Esophagus muscularis mucosa (tissue), 4 donors: ENCODE measurements at regions not wholly inside any gene's neighbourhood (a gene's known extent, or its start where the extent isn't known, plus 50 kb on each side); places are given as distances from the start of the nearest gene placed in this dataset.

Experiments used
- DNase-seq: peaks from one replicate; pipeline ENCODE4 v3.0.0-alpha.2; 2017; ENCODE audit errors: extremely low spot score
- H3K27ac ChIP-seq, 4 donors: fragments of 200-600 bp; sonication (generic); replicated peaks in 1 of 4; 1 replicate in 3 of 4; 2 replicates in 1 of 4; pipeline ENCODE4 v1.5.1; 2016 to 2019; ENCODE audit warnings: mild to moderate bottlenecking in 1 of 4
- H3K27me3 ChIP-seq, 4 donors: fragments of 200-600 bp; sonication (generic); one replicate each; pipeline versions ENCODE4 v1.5.1 to v1.6.0; 2016 to 2019
- H3K36me3 ChIP-seq, 4 donors: fragments of 200-600 bp; sonication (generic); one replicate each; pipeline ENCODE4 v1.5.1; 2016 to 2019
- H3K4me1 ChIP-seq, 4 donors: fragments of 200-600 bp; sonication (generic); one replicate each; pipeline ENCODE4 v1.5.1; 2016 to 2019
- H3K4me3 ChIP-seq, 4 donors: fragments of 200-600 bp; sonication (generic); 1 replicate in 2 of 4; 2 replicates in 2 of 4; pipeline ENCODE4 v1.5.1; 2016 to 2019; ENCODE audit warnings: mild to moderate bottlenecking in 4 of 4, moderate library complexity in 1 of 4
- H3K9me3 ChIP-seq, 4 donors: fragments of 200-600 bp; sonication (generic); 1 replicate in 3 of 4; 2 replicates in 1 of 4; pipeline ENCODE4 v1.5.1; 2016 to 2019
- CTCF ChIP-seq, 3 experiments: fragments of 200-600 bp in 2 of 3; fragments of 450-650 bp in 1 of 3; sonication (generic) in 2 of 3; IDR thresholded peaks; one replicate each; pipeline ENCODE4 v1.5.1; 2017 to 2019; ENCODE audit warnings: antibody characterized with exemption in 3 of 3, mild to moderate bottlenecking in 2 of 3, moderate library complexity in 1 of 3
- EP300 ChIP-seq: sonication (generic); formaldehyde crosslinking; IDR thresholded peaks from one replicate; pipeline ENCODE4 v1.6.1; 2017; ENCODE audit warnings: antibody characterized with exemption
- POLR2A ChIP-seq: fragments of 450-650 bp; IDR thresholded peaks from one replicate; pipeline ENCODE4 v1.6.1; 2017; ENCODE audit warnings: antibody characterized with exemption, moderate library complexity, mild to moderate bottlenecking, low read depth
- POLR2AphosphoS5 ChIP-seq, 2 donors: sonication (generic); formaldehyde crosslinking; IDR thresholded peaks; one replicate each; pipeline ENCODE4 v1.6.1; 2017; ENCODE audit warnings: antibody characterized with exemption in 2 of 2
- WGBS: methylation state at CpG from one replicate; pipeline ENCODE4 v1.1.5; 2018; 5-methylcytosine and 5-hydroxymethylcytosine counted together
- intact Hi-C: fragments of 100-400 bp; cut with DNase I; formaldehyde crosslinking; loops from one replicate; pipeline ENCODE4 v1.15.1; 2023

DNA sequence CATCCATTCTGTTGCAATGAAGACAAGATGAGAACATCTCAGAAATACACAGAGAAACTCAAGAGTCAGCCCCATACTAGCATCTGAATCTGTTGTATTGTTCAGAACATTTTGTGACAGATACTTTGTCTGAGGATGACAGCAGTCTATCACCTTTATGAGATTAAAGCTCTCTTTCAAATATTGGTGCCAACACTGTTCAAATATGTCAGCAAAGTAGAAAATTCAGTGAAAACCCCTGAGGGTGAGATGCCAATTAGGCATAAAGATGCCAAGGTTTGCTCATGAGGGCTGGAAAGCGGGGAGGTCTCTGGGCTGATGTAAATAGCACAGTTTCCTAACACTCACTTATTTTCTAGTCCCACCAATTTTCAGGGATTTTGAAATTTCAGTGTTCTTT lies 1054.2 kb upstream of the CRIM1 start:
- TF ChIP-seq EP300 (no peak), POLR2AphosphoS5 (IDR thresholded peaks at IDR 0.05) (no peak), CTCF (IDR thresholded peaks at IDR 0.05) (no peak), POLR2A (no peak)
- intact Hi-C loops, result no loop called here
- no peaks in the 10 kb centered on the region for H3K27me3 ChIP-seq
- no peak overlapping the region for H3K4me3 ChIP-seq
- 90% methylated on average over 1 of the region's 1 CpG for WGBS
- H3K9me3 ChIP-seq, result no peaks in the 10 kb centered on the region
- peaks cover 0 to 5% (median 2%) of the 10 kb centered on the region in 4 donors for H3K4me1 ChIP-seq
- H3K27ac ChIP-seq, result no peak overlapping the region
- no peaks in the 10 kb centered on the region for H3K36me3 ChIP-seq
- no peak for DNase-seq

DNA sequence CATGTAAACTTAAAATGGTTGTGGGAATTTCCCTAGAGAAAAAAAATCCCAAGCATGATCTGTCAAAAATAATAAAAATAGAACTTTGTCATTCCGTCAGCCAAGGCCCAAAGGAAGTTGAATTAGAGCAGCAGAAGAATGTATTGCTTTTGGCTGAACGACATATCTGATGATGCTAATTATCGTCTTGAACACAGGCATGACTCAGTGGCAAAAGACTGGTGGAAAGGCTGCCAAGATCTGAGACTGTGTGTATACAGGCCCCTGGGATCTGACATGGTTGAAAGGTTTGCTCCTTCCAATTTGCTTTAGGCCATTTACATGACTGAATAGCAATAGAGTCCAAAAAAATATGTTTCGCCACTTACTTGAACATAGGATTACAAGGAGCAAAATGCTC lies 1057.1 kb upstream of the CRIM1 start:
- Histone ChIP-seq H3K36me3 (no peaks in the 10 kb centered on the region), H3K9me3 (no peaks in the 10 kb centered on the region), H3K27ac (no peak overlapping the region), H3K4me3 (no peak overlapping the region), H3K27me3 (no peaks in the 10 kb centered on the region), H3K4me1 (peaks cover 0 to 4% (median 0%) of the 10 kb centered on the region in 4 donors)
- intact Hi-C loops, result no loop called here
- WGBS, result 14% methylated on average over 4 of the region's 4 CpGs
- no peak for DNase-seq
- no peak for TF ChIP-seq POLR2A
- TF ChIP-seq CTCF (IDR thresholded peaks at IDR 0.05), result no peak
- no peak for TF ChIP-seq POLR2AphosphoS5 (IDR thresholded peaks at IDR 0.05)
- no peak for TF ChIP-seq EP300

DNA sequence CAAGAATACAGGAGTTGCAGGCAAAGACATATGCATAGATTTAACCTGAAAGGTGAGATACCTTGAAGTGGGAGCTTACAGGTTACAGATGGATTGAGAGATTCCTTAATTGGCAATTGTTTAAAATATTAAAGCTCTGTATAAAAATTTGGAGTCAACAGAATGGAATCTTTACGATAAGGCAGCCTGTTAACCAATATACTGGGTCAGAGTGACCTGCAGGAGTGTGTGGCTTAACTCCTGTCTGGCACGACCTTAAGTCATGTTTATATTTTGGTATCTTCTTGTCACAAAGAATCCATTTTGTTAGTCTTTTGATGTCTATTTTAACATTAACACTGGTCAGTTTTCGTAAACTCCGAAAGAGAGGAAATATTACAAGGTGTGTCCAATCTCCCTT lies 1058.2 kb upstream of the CRIM1 start:
- intact Hi-C loops, result no loop called here
- Histone ChIP-seq H3K4me3 (no peak overlapping the region), H3K4me1 (peaks cover 0 to 4% (median 0%) of the 10 kb centered on the region in 4 donors), H3K9me3 (no peaks in the 10 kb centered on the region), H3K27ac (no peak overlapping the region), H3K36me3 (no peaks in the 10 kb centered on the region), H3K27me3 (no peaks in the 10 kb centered on the region)
- DNase-seq, result no peak
- TF ChIP-seq EP300 (no peak), POLR2A (no peak), CTCF (IDR thresholded peaks at IDR 0.05) (no peak), POLR2AphosphoS5 (IDR thresholded peaks at IDR 0.05) (no peak)
- 73% methylated on average over 4 of the region's 4 CpGs for WGBS

- no peaks in the 10 kb centered on the region for H3K9me3 ChIP-seq
- no peak for DNase-seq
- H3K4me3 ChIP-seq, result no peak overlapping the region
- TF ChIP-seq POLR2AphosphoS5 (IDR thresholded peaks at IDR 0.05) (no peak), EP300 (no peak), POLR2A (no peak), CTCF (IDR thresholded peaks at IDR 0.05) (no peak)
- no peak overlapping the region for H3K27ac ChIP-seq
- H3K4me1 ChIP-seq, result peaks cover 0 to 4% (median 0%) of the 10 kb centered on the region in 4 donors
- no peaks in the 10 kb centered on the region for H3K36me3 ChIP-seq
- H3K27me3 ChIP-seq, result no peaks in the 10 kb centered on the region
- WGBS, result 81% methylated on average over 7 of the region's 7 CpGs
- intact Hi-C loops, result no loop called here
These were observed 1060.8 kb upstream of the CRIM1 start for GRCh38 chr2:35294636-35295263.

DNA sequence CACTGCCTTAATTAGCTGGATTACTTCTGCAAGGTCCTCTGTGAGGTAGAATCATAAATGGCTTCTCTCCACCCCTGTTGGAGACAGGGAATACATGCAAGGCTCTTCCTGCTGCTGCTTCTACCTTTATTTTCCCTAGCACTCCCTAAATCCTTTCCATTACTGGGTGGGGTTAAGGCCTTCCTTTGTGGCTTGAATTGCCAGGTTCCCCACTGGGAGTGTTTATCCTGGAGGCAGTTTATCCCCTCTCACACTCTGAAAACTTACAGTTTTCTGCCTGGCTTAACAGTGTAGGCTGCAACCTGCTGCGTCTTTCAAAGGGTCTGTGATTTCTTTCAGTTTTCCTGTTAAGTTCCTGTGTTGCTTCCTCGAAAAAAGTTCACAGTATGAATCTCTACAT lies 1062.3 kb upstream of the CRIM1 start:
- Histone ChIP-seq H3K4me1 (peaks cover 0 to 2% (median 0%) of the 10 kb centered on the region in 4 donors), H3K27me3 (no peaks in the 10 kb centered on the region), H3K9me3 (no peaks in the 10 kb centered on the region), H3K27ac (no peak overlapping the region), H3K4me3 (no peak overlapping the region), H3K36me3 (no peaks in the 10 kb centered on the region)
- intact Hi-C loops, result no loop called here
- TF ChIP-seq POLR2AphosphoS5 (IDR thresholded peaks at IDR 0.05), result no peak
- no peak for TF ChIP-seq CTCF (IDR thresholded peaks at IDR 0.05)
- no peak for TF ChIP-seq POLR2A
- no peak for TF ChIP-seq EP300
- WGBS, result 58% methylated on average over 2 of the region's 2 CpGs
- no peak for DNase-seq
